Prostate gland (tissue), 2 donors: ENCODE measurements at regions not wholly inside any gene's neighbourhood (a gene's known extent, or its start where the extent isn't known, plus 50 kb on each side); places are given as distances from the start of the nearest gene placed in this dataset.
"Not testable (repeated sequence)": the region's sequence is repeated elsewhere in the genome, so short reads cannot be mapped to it uniquely, and the experiment has no call there.

Experiments used
- DNase-seq: peaks from one replicate; pipeline ENCODE4 v3.0.0-alpha.2; 2019; ENCODE audit warnings: low spot score
- H3K27ac ChIP-seq, 2 donors: fragments of 200-600 bp; sonication (generic); 2 replicates each; pipeline ENCODE4 v1.5.1; 2017 to 2019
- H3K27me3 ChIP-seq: fragments of 200-600 bp; sonication (generic); replicated peaks from 2 replicates; pipeline ENCODE4 v1.5.1; 2019; ENCODE audit not compliant: insufficient read depth
- H3K36me3 ChIP-seq, 2 donors: fragments of 200-600 bp; sonication (generic); 1 replicate in 1 of 2; 2 replicates in 1 of 2; pipeline versions ENCODE4 v1.5.1 to v1.8.1; 2017 to 2019
- H3K4me1 ChIP-seq: fragments of 200-600 bp; sonication (generic); replicated peaks from 2 replicates; pipeline ENCODE4 v1.5.1; 2019
- H3K4me3 ChIP-seq, 2 donors: fragments of 200-600 bp; sonication (generic); 2 replicates each; pipeline ENCODE4 v1.5.1; 2017 to 2019
- H3K9me3 ChIP-seq: fragments of 200-600 bp; sonication (generic); 2 replicates; pipeline ENCODE4 v1.5.1; 2017
- CTCF ChIP-seq, 4 experiments: fragments of 200-600 bp in 2 of 4; fragments of 450-650 bp in 2 of 4; sonication (generic) in 2 of 4; IDR thresholded peaks; 1 replicate in 3 of 4; 2 replicates in 1 of 4; pipeline ENCODE4 v1.5.1; 2016 to 2019; ENCODE audit warnings: antibody characterized with exemption in 4 of 4, mild to moderate bottlenecking in 2 of 4, moderate library complexity in 2 of 4
- POLR2A ChIP-seq: fragments of 450-650 bp; IDR thresholded peaks from one replicate; pipeline ENCODE4 v1.6.1; 2016; ENCODE audit warnings: antibody characterized with exemption, mild to moderate bottlenecking
- POLR2AphosphoS5 ChIP-seq: sonication (generic); formaldehyde crosslinking; IDR thresholded peaks from one replicate; pipeline ENCODE4 v1.6.1; 2017; ENCODE audit warnings: antibody characterized with exemption
- WGBS: methylation state at CpG from one replicate; pipeline ENCODE4 v1.1.5; 2018; 5-methylcytosine and 5-hydroxymethylcytosine counted together
- intact Hi-C: fragments of 100-400 bp; cut with DNase I; formaldehyde crosslinking; loops from one replicate; pipeline ENCODE4 v1.14.2; 2022

- H3K27me3 ChIP-seq: no peaks in the 10 kb centered on the region
- no peak overlapping the region for H3K27ac ChIP-seq
- DNase-seq: no peak
- intact Hi-C loops: no loop called here
- H3K4me1 ChIP-seq: no peaks in the 10 kb centered on the region
- H3K36me3 ChIP-seq: no peaks in the 10 kb centered on the region
- H3K4me3 ChIP-seq: no peak overlapping the region
- TF ChIP-seq CTCF (IDR thresholded peaks at IDR 0.05): no peak
- no peak for TF ChIP-seq POLR2AphosphoS5
- TF ChIP-seq POLR2A: no peak
- H3K9me3 ChIP-seq: no peaks in the 10 kb centered on the region
These were observed 507.9 kb upstream of the FANCL start for GRCh38 chr2:58749041-58749440.

- H3K4me1 ChIP-seq, DNase-seq, H3K9me3 ChIP-seq, H3K36me3 ChIP-seq, H3K27me3 ChIP-seq, H3K27ac ChIP-seq, intact Hi-C loops, H3K4me3 ChIP-seq: not testable (repeated sequence)
- 85% methylated on average over 2 of the region's 2 CpGs for WGBS
These were observed 504.2 kb upstream of the FANCL start for GRCh38 chr2:58745334-58745733.

GRCh38 chr2:58740426-58740825 lies 499.3 kb upstream of the FANCL start:
- Histone ChIP-seq H3K4me1 (no peaks in the 10 kb centered on the region), H3K27me3 (no peaks in the 10 kb centered on the region), H3K27ac (no peak overlapping the region), H3K36me3 (no peaks in the 10 kb centered on the region), H3K4me3 (no peak overlapping the region), H3K9me3 (no peaks in the 10 kb centered on the region)
- WGBS: 82% methylated on average over 1 of the region's 1 CpG
- no peak for DNase-seq
- TF ChIP-seq POLR2A (no peak), POLR2AphosphoS5 (no peak), CTCF (IDR thresholded peaks at IDR 0.05) (no peak)
- intact Hi-C loops: no loop called here

DNA sequence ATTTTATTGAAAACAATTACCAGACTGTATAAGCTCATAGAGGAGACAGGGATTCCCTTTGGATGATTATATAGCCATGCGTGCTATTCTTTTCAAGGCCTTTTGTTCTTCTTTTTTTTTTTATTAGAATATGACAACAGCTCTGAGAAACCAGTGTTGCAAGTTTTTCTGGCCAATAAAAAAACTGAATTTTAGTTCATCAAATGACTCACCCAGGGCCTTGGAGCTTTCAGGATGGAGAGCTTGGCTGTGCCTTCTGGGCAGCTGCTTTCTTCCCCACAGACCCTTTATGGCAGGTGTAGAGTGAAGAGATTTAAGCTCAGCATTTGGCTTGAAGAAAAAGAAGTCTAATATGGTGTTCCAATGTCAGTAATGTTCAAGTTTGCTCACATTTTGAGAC lies 497.9 kb upstream of the FANCL start:
- Histone ChIP-seq H3K4me3 (no peak overlapping the region), H3K36me3 (no peaks in the 10 kb centered on the region), H3K27ac (no peak overlapping the region), H3K4me1 (no peaks in the 10 kb centered on the region), H3K9me3 (no peaks in the 10 kb centered on the region), H3K27me3 (no peaks in the 10 kb centered on the region)
- TF ChIP-seq POLR2AphosphoS5 (no peak), CTCF (IDR thresholded peaks at IDR 0.05) (no peak), POLR2A (no peak)
- intact Hi-C loops: no loop called here
- 50% methylated on average over 1 of the region's 1 CpG for WGBS
- no peak for DNase-seq

GRCh38 chr2:58734365-58734764 lies 493.2 kb upstream of the FANCL start:
- 58% methylated on average over 1 of the region's 1 CpG for WGBS
- Histone ChIP-seq H3K9me3 (no peaks in the 10 kb centered on the region), H3K36me3 (no peaks in the 10 kb centered on the region), H3K27ac (no peak overlapping the region), H3K4me3 (no peak overlapping the region), H3K4me1 (no peaks in the 10 kb centered on the region), H3K27me3 (no peaks in the 10 kb centered on the region)
- no peak for TF ChIP-seq POLR2AphosphoS5
- no peak for TF ChIP-seq CTCF (IDR thresholded peaks at IDR 0.05)
- TF ChIP-seq POLR2A: no peak
- no peak for DNase-seq
- intact Hi-C loops: no loop called here
